Fibroblast of gingiva (primary cell): ENCODE measurements at regions not wholly inside any gene's neighbourhood (a gene's known extent, or its start where the extent isn't known, plus 50 kb on each side); places are given as distances from the start of the nearest gene placed in this dataset.
"Not testable (repeated sequence)": the region's sequence is repeated elsewhere in the genome, so short reads cannot be mapped to it uniquely, and the experiment has no call there.

ENCODE experiments used
- DNase-seq: peaks from one replicate; pipeline ENCODE4 v3.0.0-alpha.2; 2011; ENCODE audit warnings: low read depth

DNA sequence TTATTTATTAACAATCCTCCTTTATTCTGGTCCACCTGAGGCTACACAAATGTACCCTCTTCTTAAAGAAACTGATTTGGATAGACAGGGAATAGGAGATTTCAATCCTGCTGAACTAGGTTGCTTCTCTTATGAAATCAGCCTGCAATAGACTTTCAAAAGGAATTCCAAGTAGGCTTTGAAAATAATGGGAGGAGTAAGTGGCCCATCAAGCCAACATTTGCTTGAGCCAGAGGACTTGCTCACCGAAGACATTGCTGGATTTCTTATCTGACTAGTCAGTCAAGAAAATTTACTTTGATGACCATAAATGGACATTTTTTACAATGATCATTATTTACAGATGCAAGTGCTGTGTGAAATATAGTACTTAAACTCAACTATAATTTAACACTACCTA is 82.8 kb upstream of the RASSF8 start:
- DNase-seq = no peak

GRCh38 chr12:25876383-25877045 is 82.0 kb upstream of the RASSF8 start:
- no peak for DNase-seq

GRCh38 chr12:25877446-25877845 is 81.0 kb upstream of the RASSF8 start:
- DNase-seq = no peak

GRCh38 chr12:25882266-25882665 is 76.2 kb upstream of the RASSF8 start:
- no peak for DNase-seq

DNA sequence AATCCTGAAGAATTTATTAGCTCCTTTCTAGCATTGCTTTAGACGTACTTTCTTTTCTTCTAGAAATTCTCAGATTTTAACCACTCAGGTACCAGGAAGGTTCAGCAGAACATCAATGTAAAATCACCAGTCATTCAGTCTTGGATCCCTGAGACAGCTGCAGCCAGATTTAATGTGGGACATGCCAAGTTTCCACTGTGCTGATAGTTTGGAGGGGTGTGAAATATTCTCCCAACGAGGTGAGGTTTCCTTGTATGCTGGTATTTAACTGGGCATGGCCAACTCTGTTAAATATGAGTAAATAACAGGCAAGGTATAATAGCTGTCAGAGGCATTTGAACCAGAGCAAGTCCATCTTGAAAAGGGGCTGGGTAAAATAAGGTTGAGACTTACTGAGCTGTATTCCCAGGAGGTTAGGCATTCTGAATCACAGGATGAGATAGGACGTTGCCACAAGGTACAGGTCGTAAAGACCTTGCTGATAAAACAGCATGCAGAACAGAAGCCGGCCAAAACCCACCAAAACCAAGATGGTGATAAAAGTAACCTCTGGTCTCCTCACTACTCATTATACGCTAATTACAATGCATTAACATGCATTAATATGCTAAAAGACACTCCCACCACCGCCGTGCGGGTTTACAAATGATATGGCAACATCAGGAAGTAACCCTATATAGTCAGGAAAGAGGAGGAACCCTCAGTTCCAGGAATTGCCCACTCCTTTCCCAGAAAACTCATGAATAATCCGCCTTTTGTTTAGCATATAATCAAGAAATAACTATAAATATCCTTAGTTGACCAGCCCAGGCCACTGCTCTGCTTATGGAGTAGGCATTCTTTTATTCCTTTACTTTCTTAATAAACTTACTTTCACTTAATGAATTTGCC is 75.2 kb upstream of the RASSF8 start:
- DNase-seq = no peak

GRCh38 chr12:25884024-25884919 is 74.2 kb upstream of the RASSF8 start:
- DNase-seq = no peak

- DNase-seq = no peak
Measured at GRCh38 chr12:25884920-25885234, 73.6 kb upstream of the RASSF8 start.

DNA sequence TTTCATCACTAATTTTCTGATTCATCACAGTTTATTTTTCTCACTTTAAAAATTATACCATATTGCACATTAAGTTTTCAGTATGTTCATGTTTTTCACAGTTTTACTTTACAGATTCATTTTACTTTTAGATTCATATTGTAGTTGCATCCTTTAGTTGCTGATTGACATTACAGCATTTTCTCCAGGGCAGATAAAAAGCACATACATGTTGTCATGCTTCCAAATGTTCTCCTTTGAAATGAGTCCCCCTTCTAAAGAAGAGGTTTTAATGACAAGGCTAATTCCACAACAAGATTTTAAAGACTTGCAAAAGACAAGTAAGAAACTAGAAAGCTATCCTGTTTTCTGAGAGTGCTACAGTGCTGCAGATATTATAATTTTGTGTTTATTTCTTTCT is 72.1 kb upstream of the RASSF8 start:
- DNase-seq = no peak

GRCh38 chr12:25887367-25887766 is 71.1 kb upstream of the RASSF8 start:
- no peak for DNase-seq

- no peak for DNase-seq
Measured at GRCh38 chr12:25889185-25889584, 69.3 kb upstream of the RASSF8 start.

DNA sequence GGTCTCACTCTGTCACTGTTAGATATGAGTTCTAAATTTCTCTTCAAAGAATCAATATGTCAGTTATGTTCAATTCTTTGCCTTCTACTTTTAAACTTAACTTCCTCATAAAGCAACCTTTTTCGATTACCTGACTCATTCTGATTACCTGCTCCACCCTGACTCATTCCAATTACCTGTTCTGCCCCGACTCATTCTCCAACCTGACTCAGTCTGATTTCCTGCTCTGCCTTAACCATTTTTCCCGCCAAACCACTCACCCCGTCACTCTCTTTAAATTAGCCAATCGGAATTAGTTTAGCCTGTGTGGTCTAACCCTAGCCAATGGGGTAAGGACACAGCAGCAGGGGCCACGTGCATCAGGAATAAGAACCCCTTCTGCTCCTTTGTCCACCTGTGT is 67.4 kb upstream of the RASSF8 start:
- DNase-seq = not testable (repeated sequence)

GRCh38 chr12:25894759-25895158 is 63.7 kb upstream of the RASSF8 start:
- no peak for DNase-seq

GRCh38 chr12:25896981-25897380 is 61.5 kb upstream of the RASSF8 start:
- no peak for DNase-seq

- no peak for DNase-seq
Measured at GRCh38 chr12:25903603-25904245, 54.8 kb upstream of the RASSF8 start.

- no peak for DNase-seq
Measured at GRCh38 chr12:25904442-25904841, 54.0 kb upstream of the RASSF8 start.

GRCh38 chr12:25906651-25907340 is 51.7 kb upstream of the RASSF8 start:
- no peak for DNase-seq
